SK-N-SH treated with all-trans-retinoic acid at 6 μM for 48 hours (cell line): ENCODE measurements at regions not wholly inside any gene's neighbourhood (a gene's known extent, or its start where the extent isn't known, plus 50 kb on each side); places are given as distances from the start of the nearest gene placed in this dataset.

Experiments used
- ATAC-seq: fragments of 200-7000 bp; cut with Tn5 transposase; 3 replicates; pipeline ENCODE4 v1.9.1; 2020; ENCODE audit warnings: mild to moderate bottlenecking, moderate library complexity
- ARNTL ChIP-seq: fragments of 450-650 bp; formaldehyde crosslinking; IDR thresholded peaks from 2 replicates; pipeline ENCODE4 v1.5.0; 2020; ENCODE audit warnings: low read depth, mild to moderate bottlenecking, moderate library complexity, borderline replicate concordance
- BACH2 ChIP-seq: fragments of 250-450 bp; sonication (Bioruptor Pico); IDR thresholded peaks from 2 replicates; pipeline ENCODE4 v1.9.0; 2021; ENCODE audit warnings: mild to moderate bottlenecking, borderline replicate concordance
- CREB5 ChIP-seq: fragments of 250-450 bp; sonication (Bioruptor Pico); IDR thresholded peaks from 2 replicates; pipeline ENCODE4 v1.5.1; 2020; ENCODE audit warnings: low read depth, mild to moderate bottlenecking, moderate library complexity
- CSDC2 ChIP-seq: fragments of 250-450 bp; sonication (Bioruptor Pico); IDR thresholded peaks from 2 replicates; pipeline ENCODE4 v1.5.0; 2020; ENCODE audit warnings: mild to moderate bottlenecking, moderate library complexity
- CSRNP3 ChIP-seq: fragments of 250-450 bp; sonication (Bioruptor Pico); IDR thresholded peaks from 2 replicates; pipeline ENCODE4 v1.5.1; 2021; ENCODE audit warnings: mild to moderate bottlenecking, moderate library complexity
- ESRRG ChIP-seq: fragments of 250-450 bp; sonication (Bioruptor Pico); IDR thresholded peaks from 2 replicates; pipeline ENCODE4 v1.6.1; 2021; ENCODE audit warnings: mild to moderate bottlenecking
- GLIS3 ChIP-seq: fragments of 250-450 bp; sonication (Bioruptor Pico); IDR thresholded peaks from 2 replicates; pipeline ENCODE4 v1.5.0; 2020; ENCODE audit warnings: mild to moderate bottlenecking, moderate library complexity
- ISL1 ChIP-seq: fragments of 250-450 bp; sonication (Bioruptor Pico); IDR thresholded peaks from 2 replicates; pipeline ENCODE4 v2.1.2; 2022; ENCODE audit warnings: mild to moderate bottlenecking, moderate library complexity
- OSR1 ChIP-seq: fragments of 250-450 bp; sonication (Bioruptor Pico); IDR thresholded peaks from 2 replicates; pipeline ENCODE4 v1.8.0; 2022; ENCODE audit warnings: moderate library complexity, mild to moderate bottlenecking, inconsistent platforms
- PATZ1 ChIP-seq: fragments of 250-450 bp; sonication (Bioruptor Pico); IDR thresholded peaks from 2 replicates; pipeline ENCODE4 v1.8.0; 2020; ENCODE audit warnings: mild to moderate bottlenecking, moderate library complexity, borderline replicate concordance
- POU6F1 ChIP-seq: fragments of 250-450 bp; sonication (Bioruptor Pico); IDR thresholded peaks from 2 replicates; pipeline ENCODE4 v1.8.0; 2021; ENCODE audit warnings: low read depth, mild to moderate bottlenecking, moderate library complexity, borderline replicate concordance
- PPARA ChIP-seq: fragments of 250-450 bp; sonication (Bioruptor Pico); IDR thresholded peaks from 2 replicates; pipeline ENCODE4 v1.5.0; 2020; ENCODE audit warnings: mild to moderate bottlenecking, borderline replicate concordance
- SNAI2 ChIP-seq: fragments of 250-450 bp; sonication (Bioruptor Pico); IDR thresholded peaks from 2 replicates; pipeline ENCODE4 v1.5.0; 2020; ENCODE audit warnings: mild to moderate bottlenecking, moderate library complexity
- TCF4 ChIP-seq: fragments of 250-450 bp; sonication (Bioruptor Pico); IDR thresholded peaks from 2 replicates; pipeline ENCODE4 v1.8.0; 2021; ENCODE audit warnings: mild to moderate bottlenecking, moderate library complexity, borderline replicate concordance
- TOX ChIP-seq: fragments of 250-450 bp; sonication (Bioruptor Pico); IDR thresholded peaks from 2 replicates; pipeline ENCODE4 v1.8.0; 2021; ENCODE audit warnings: mild to moderate bottlenecking, moderate library complexity, borderline replicate concordance
- TSHZ2 ChIP-seq: fragments of 250-450 bp; sonication (Bioruptor Pico); IDR thresholded peaks from 2 replicates; pipeline ENCODE4 v1.5.0; 2020; ENCODE audit warnings: mild to moderate bottlenecking, moderate library complexity
- ZC3H10 ChIP-seq: fragments of 250-450 bp; sonication (Bioruptor Pico); IDR thresholded peaks from 2 replicates; pipeline ENCODE4 v1.5.1; 2021; ENCODE audit warnings: mild to moderate bottlenecking, moderate library complexity
- ZFP3 ChIP-seq: fragments of 250-450 bp; sonication (Bioruptor Pico); IDR thresholded peaks from 2 replicates; pipeline ENCODE4 v1.5.0; 2020; ENCODE audit warnings: mild to moderate bottlenecking, moderate library complexity
- ZFP30 ChIP-seq: fragments of 450-650 bp; formaldehyde crosslinking; IDR thresholded peaks from 2 replicates; pipeline ENCODE4 v1.5.0; 2022; ENCODE audit warnings: mild to moderate bottlenecking, moderate library complexity
- ZNF565 ChIP-seq: fragments of 450-650 bp; formaldehyde crosslinking; conservative IDR thresholded peaks from 2 replicates; pipeline ENCODE4 v1.5.0; 2020; ENCODE audit warnings: low read depth, mild to moderate bottlenecking, moderate library complexity
- ZNF70 ChIP-seq: fragments of 450-650 bp; formaldehyde crosslinking; IDR thresholded peaks from 2 replicates; pipeline ENCODE4 v1.5.0; 2020; ENCODE audit warnings: mild to moderate bottlenecking, moderate library complexity
- ZNF8 ChIP-seq: fragments of 450-650 bp; formaldehyde crosslinking; IDR thresholded peaks from 2 replicates; pipeline ENCODE4 v1.5.0; 2020; ENCODE audit warnings: mild to moderate bottlenecking, moderate library complexity

- no peak for TF ChIP-seq TSHZ2 (CRISPR knock-in tag)
- no peak for TF ChIP-seq POU6F1
- no peak for TF ChIP-seq ESRRG (CRISPR knock-in tag)
- TF ChIP-seq SNAI2 (CRISPR knock-in tag), result no peak
- no peak for TF ChIP-seq CSDC2 (CRISPR knock-in tag)
- TF ChIP-seq ZFP30 (CRISPR knock-in tag), result no peak
- TF ChIP-seq TCF4 (CRISPR knock-in tag), result no peak
- no peak for TF ChIP-seq ZNF8 (CRISPR knock-in tag)
- TF ChIP-seq PPARA, result no peak
- TF ChIP-seq OSR1 (CRISPR knock-in tag), result no peak
- no peak for TF ChIP-seq PATZ1 (CRISPR knock-in tag)
- TF ChIP-seq GLIS3 (CRISPR knock-in tag), result no peak
- no peak for TF ChIP-seq ZNF565 (CRISPR knock-in tag)
- no peak for TF ChIP-seq ISL1
- TF ChIP-seq CSRNP3 (CRISPR knock-in tag), result no peak
- no peak for TF ChIP-seq CREB5 (CRISPR knock-in tag)
- ATAC-seq, result no peak
Measured at GRCh38 chr9:88805217-88805943, 185.9 kb upstream of the S1PR3 start.

- no peak for ATAC-seq
- no peak for TF ChIP-seq CSRNP3 (CRISPR knock-in tag)
- TF ChIP-seq ZC3H10, result no peak
- TF ChIP-seq PATZ1 (CRISPR knock-in tag), result no peak
- no peak for TF ChIP-seq BACH2 (CRISPR knock-in tag)
- no peak for TF ChIP-seq ZNF8 (CRISPR knock-in tag)
- no peak for TF ChIP-seq ZFP3 (CRISPR knock-in tag)
- no peak for TF ChIP-seq TCF4 (CRISPR knock-in tag)
- no peak for TF ChIP-seq OSR1 (CRISPR knock-in tag)
- no peak for TF ChIP-seq ARNTL (CRISPR knock-in tag)
- no peak for TF ChIP-seq CSDC2 (CRISPR knock-in tag)
- TF ChIP-seq TOX (CRISPR knock-in tag), result no peak
- TF ChIP-seq TSHZ2 (CRISPR knock-in tag), result no peak
- no peak for TF ChIP-seq CREB5 (CRISPR knock-in tag)
- no peak for TF ChIP-seq GLIS3 (CRISPR knock-in tag)
- no peak for TF ChIP-seq ZNF70 (CRISPR knock-in tag)
Measured at GRCh38 chr9:88807426-88807825, 183.8 kb upstream of the S1PR3 start.
